PC-9 (cell line): ENCODE measurements at regions not wholly inside any gene's neighbourhood (a gene's known extent, or its start where the extent isn't known, plus 50 kb on each side); places are given as distances from the start of the nearest gene placed in this dataset.

Experiments
- EZH2 ChIP-seq: fragments of 200-600 bp; sonication (generic); IDR thresholded peaks from 2 replicates; pipeline ENCODE4 v1.8.0; 2017; ENCODE audit warnings: antibody characterized with exemption, low read depth
- TF ChIP-seq, protein P1 (sequence below): fragments of 200-600 bp; sonication (generic); conservative IDR thresholded peaks from 2 replicates; pipeline ENCODE4 v1.6.1; 2017; ENCODE audit warnings: mixed run types, antibody characterized with exemption, mild to moderate bottlenecking, moderate library complexity

DNA sequence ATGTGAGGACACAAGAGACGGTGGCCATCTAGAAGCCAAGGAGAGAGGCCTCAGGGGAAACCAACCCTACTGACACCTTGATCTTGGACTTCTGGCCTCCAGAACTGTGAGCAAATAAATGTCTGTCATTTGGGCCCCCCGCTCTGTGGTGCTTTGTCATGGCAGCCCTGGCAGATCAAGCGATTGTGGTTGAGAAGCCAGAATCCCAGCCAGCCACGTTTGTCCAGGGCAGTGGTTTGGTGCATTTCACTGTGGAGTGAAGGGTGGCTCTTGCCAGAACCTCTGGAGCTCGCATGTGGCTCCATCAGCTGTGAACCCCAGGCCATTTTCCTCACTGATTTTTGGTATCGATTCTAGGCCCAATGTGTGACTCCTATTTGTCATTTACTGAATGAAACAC is 404.9 kb downstream of the BCL11B start:
- TF ChIP-seq, protein P1, sequence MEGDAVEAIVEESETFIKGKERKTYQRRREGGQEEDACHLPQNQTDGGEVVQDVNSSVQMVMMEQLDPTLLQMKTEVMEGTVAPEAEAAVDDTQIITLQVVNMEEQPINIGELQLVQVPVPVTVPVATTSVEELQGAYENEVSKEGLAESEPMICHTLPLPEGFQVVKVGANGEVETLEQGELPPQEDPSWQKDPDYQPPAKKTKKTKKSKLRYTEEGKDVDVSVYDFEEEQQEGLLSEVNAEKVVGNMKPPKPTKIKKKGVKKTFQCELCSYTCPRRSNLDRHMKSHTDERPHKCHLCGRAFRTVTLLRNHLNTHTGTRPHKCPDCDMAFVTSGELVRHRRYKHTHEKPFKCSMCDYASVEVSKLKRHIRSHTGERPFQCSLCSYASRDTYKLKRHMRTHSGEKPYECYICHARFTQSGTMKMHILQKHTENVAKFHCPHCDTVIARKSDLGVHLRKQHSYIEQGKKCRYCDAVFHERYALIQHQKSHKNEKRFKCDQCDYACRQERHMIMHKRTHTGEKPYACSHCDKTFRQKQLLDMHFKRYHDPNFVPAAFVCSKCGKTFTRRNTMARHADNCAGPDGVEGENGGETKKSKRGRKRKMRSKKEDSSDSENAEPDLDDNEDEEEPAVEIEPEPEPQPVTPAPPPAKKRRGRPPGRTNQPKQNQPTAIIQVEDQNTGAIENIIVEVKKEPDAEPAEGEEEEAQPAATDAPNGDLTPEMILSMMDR = no peak
- no peak for TF ChIP-seq EZH2
